ENCODE measurements at regions not wholly inside any gene's neighbourhood (a gene's known extent, or its start where the extent isn't known, plus 50 kb on each side); places are given as distances from the start of the nearest gene placed in this dataset.

DNA sequence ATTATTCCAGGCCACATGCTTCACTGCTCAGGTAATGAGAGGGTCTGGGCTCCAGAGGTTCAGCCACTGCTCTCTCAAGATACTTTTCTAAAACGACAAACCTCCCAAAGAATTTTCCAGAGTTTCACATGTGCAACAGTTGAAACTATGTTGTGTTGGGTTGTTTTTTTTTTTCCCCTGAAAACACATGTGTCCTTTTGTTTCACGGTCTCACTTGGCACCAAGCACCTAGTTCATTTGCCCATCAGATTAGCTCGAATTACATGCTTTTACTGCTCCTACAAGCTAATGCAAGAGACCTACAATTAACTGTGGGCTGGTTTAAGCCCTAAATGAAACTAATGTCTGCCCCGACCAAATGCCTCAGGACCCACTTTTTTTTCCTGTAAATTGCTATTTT lies 313.3 kb downstream of the FGFR2 start:
- peaks cover 6% of the 10 kb centered on the region for H3K4me1 Mint-ChIP-seq (ENCODE audit: low read depth)
- no peaks in the 10 kb centered on the region for H3K36me3 Mint-ChIP-seq (ENCODE audit: low read depth)
- no peaks in the 10 kb centered on the region for H3K9me3 Mint-ChIP-seq (ENCODE audit: low read depth)
- no peak for DNase-seq (ENCODE audit: low spot score)
- H3K4me3 Mint-ChIP-seq (ENCODE audit: unreplicated experiment), result no peak overlapping the region
- H3K27ac Mint-ChIP-seq (ENCODE audit: unreplicated experiment), result no peak overlapping the region
- no peak for TF ChIP-seq CTCF (IDR thresholded peaks at IDR 0.05)
- H3K27me3 Mint-ChIP-seq (ENCODE audit: low read depth), result peaks cover 19% of the 10 kb centered on the region

- no peak overlapping the region for H3K27ac Mint-ChIP-seq (ENCODE audit: unreplicated experiment)
- no peak overlapping the region for H3K4me3 Mint-ChIP-seq (ENCODE audit: unreplicated experiment)
- H3K36me3 Mint-ChIP-seq (ENCODE audit: low read depth), result no peaks in the 10 kb centered on the region
These were observed 312.6 kb downstream of the FGFR2 start for GRCh38 chr10:121285406-121286196.

GRCh38 chr10:121288011-121288410 lies 310.2 kb downstream of the FGFR2 start:
- Mint-ChIP-seq H3K36me3 (ENCODE audit: low read depth) (no peaks in the 10 kb centered on the region), H3K27ac (ENCODE audit: unreplicated experiment) (no peak overlapping the region), H3K4me3 (ENCODE audit: unreplicated experiment) (no peak overlapping the region), H3K27me3 (ENCODE audit: low read depth) (peaks cover 21% of the 10 kb centered on the region), H3K4me1 (ENCODE audit: low read depth) (peaks cover 6% of the 10 kb centered on the region), H3K9me3 (ENCODE audit: low read depth) (no peaks in the 10 kb centered on the region)
- TF ChIP-seq CTCF (IDR thresholded peaks at IDR 0.05), result no peak
- no peak for DNase-seq (ENCODE audit: low spot score)

More at GRCh38 chr10:121285406-121286196, 312.6 kb downstream of the FGFR2 start:
- no peak for TF ChIP-seq CTCF (IDR thresholded peaks at IDR 0.05)
- Mint-ChIP-seq H3K9me3 (ENCODE audit: low read depth) (no peaks in the 10 kb centered on the region), H3K27me3 (ENCODE audit: low read depth) (peaks cover 19% of the 10 kb centered on the region), H3K4me1 (ENCODE audit: low read depth) (peaks cover 6% of the 10 kb centered on the region)
- no peak for DNase-seq (ENCODE audit: low spot score)

DNA sequence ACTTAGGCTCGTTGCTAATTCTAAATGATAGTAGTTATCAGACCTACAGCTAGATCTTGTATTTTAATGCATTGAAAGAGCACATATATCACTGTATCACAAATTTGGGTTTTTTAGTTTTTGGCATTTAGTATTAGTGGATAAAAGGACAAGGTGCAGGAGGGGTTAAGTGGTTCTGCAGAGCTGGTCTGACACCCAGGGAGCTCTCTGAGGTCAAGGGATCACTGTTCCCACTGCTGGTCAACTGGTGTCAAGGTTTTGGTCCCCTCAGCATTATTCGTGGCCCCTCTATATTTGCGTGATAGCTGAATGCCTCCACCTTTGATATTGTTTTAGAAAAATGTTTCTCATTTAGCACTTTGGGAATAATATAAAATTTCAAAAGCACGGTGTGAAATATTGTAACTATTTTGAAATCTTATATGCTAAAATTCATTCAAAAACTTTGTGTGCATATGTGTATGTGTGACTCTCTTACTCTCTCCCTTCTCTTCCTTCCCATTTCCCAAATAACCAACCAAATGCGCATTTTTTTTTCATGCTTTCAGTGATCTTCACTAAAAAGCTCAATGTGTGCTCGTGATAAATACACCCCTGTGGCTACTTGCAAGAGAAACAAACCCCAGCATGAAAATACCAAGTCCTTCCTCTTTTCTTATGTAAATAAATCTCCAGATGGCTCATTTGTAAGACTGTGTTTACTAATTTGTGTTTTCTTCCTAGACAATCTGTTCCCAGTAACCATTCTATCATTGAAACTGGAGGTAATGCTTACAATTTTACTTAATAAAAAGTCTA lies 309.2 kb downstream of the FGFR2 start:
- no peak for DNase-seq (ENCODE audit: low spot score)
- peaks cover 6% of the 10 kb centered on the region for H3K4me1 Mint-ChIP-seq (ENCODE audit: low read depth)
- H3K27me3 Mint-ChIP-seq (ENCODE audit: low read depth), result peaks cover 21% of the 10 kb centered on the region
- no peak overlapping the region for H3K4me3 Mint-ChIP-seq (ENCODE audit: unreplicated experiment)
- no peaks in the 10 kb centered on the region for H3K36me3 Mint-ChIP-seq (ENCODE audit: low read depth)
- no peak for TF ChIP-seq CTCF (IDR thresholded peaks at IDR 0.05)
- H3K9me3 Mint-ChIP-seq (ENCODE audit: low read depth), result no peaks in the 10 kb centered on the region
- H3K27ac Mint-ChIP-seq (ENCODE audit: unreplicated experiment), result no peak overlapping the region

GRCh38 chr10:121289800-121290199 lies 308.4 kb downstream of the FGFR2 start:
- H3K4me1 Mint-ChIP-seq (ENCODE audit: low read depth), result peaks cover 6% of the 10 kb centered on the region
- H3K9me3 Mint-ChIP-seq (ENCODE audit: low read depth), result no peaks in the 10 kb centered on the region
- H3K4me3 Mint-ChIP-seq (ENCODE audit: unreplicated experiment), result no peak overlapping the region
- H3K27ac Mint-ChIP-seq (ENCODE audit: unreplicated experiment), result no peak overlapping the region
- no peaks in the 10 kb centered on the region for H3K36me3 Mint-ChIP-seq (ENCODE audit: low read depth)
- H3K27me3 Mint-ChIP-seq (ENCODE audit: low read depth), result peaks cover 21% of the 10 kb centered on the region
- TF ChIP-seq CTCF (IDR thresholded peaks at IDR 0.05), result no peak
- DNase-seq (ENCODE audit: low spot score), result no peak

Data from chondrocyte (in vitro differentiated cells).